CD8-positive, alpha-beta memory T cell (primary cell): ENCODE measurements at regions not wholly inside any gene's neighbourhood (a gene's known extent, or its start where the extent isn't known, plus 50 kb on each side); places are given as distances from the start of the nearest gene placed in this dataset.

Experiments used
- CTCF ChIA-PET: fragments of 350-600 bp; sonication (Branson Sonifier 250); formaldehyde crosslinking; loops from one replicate; lab custom pipeline; 2021; ENCODE audit warnings: antibody characterized with exemption; lab: Charles Lee
- POLR2A ChIA-PET: fragments of 350-600 bp; sonication (Branson Sonifier 250); formaldehyde crosslinking; loops from one replicate; lab custom pipeline; 2021; ENCODE audit warnings: antibody characterized with exemption; lab: Charles Lee
- DNase-seq, 5 donors: peaks; one replicate each; pipeline versions ENCODE4 v3.0.0 to v3.0.0-alpha.2; 2020 to 2022; ENCODE audit warnings: mixed read lengths in 1 of 5
- H3K27ac ChIP-seq: one replicate; pipeline ENCODE4 v1.7.0; 2013; ENCODE audit warnings: low read depth, mild to moderate bottlenecking, low read length, moderate library complexity
- H3K27me3 ChIP-seq: 2 replicates; pipeline ENCODE4 v1.7.0; 2013; ENCODE audit warnings: low read length, mild to moderate bottlenecking; ENCODE audit not compliant: insufficient read depth, poor library complexity, severe bottlenecking
- H3K36me3 ChIP-seq: 2 replicates; pipeline ENCODE4 v1.7.0; 2013; ENCODE audit warnings: mild to moderate bottlenecking, low read length, moderate library complexity; ENCODE audit not compliant: insufficient read depth
- H3K4me1 ChIP-seq: 2 replicates; pipeline ENCODE4 v1.7.0; 2013; ENCODE audit warnings: mild to moderate bottlenecking, low read length, moderate library complexity; ENCODE audit not compliant: insufficient read depth
- H3K4me3 ChIP-seq: 2 replicates; pipeline ENCODE4 v1.7.0; 2013; ENCODE audit warnings: mild to moderate bottlenecking, low read length
- H3K9me3 ChIP-seq: 2 replicates; pipeline ENCODE4 v1.7.0; 2013; ENCODE audit warnings: mild to moderate bottlenecking, low read length
- H3K27ac Mint-ChIP-seq, 8 donors: one replicate each; pipeline ENCODE4 v1.8.0; 2020 to 2021; ENCODE audit warnings: mixed read lengths in 8 of 8, mild to moderate bottlenecking in 6 of 8, inconsistent platforms in 3 of 8, moderate library complexity in 3 of 8
- H3K27me3 Mint-ChIP-seq, 2 donors: one replicate each; pipeline ENCODE4 v1.8.0; 2020 to 2021; ENCODE audit warnings: mixed read lengths in 2 of 2, mild to moderate bottlenecking in 1 of 2, moderate library complexity in 1 of 2
- H3K36me3 Mint-ChIP-seq, 3 donors: one replicate each; pipeline ENCODE4 v1.8.0; 2020 to 2021; ENCODE audit warnings: mixed read lengths in 3 of 3, inconsistent platforms in 1 of 3, mild to moderate bottlenecking in 1 of 3
- H3K4me1 Mint-ChIP-seq, 3 donors: one replicate each; pipeline ENCODE4 v1.8.0; 2020 to 2021; ENCODE audit warnings: mixed read lengths in 3 of 3, inconsistent platforms in 1 of 3, mild to moderate bottlenecking in 1 of 3
- H3K4me3 Mint-ChIP-seq, 7 donors: one replicate each; pipeline ENCODE4 v1.8.0; 2020 to 2021; ENCODE audit warnings: mixed read lengths in 7 of 7, mild to moderate bottlenecking in 6 of 7, moderate library complexity in 4 of 7, inconsistent platforms in 2 of 7
- H3K9me3 Mint-ChIP-seq, 5 donors: one replicate each; pipeline ENCODE4 v1.8.0; 2020 to 2022; ENCODE audit warnings: mixed read lengths in 5 of 5, mild to moderate bottlenecking in 3 of 5, moderate library complexity in 2 of 5, inconsistent platforms in 1 of 5

DNA sequence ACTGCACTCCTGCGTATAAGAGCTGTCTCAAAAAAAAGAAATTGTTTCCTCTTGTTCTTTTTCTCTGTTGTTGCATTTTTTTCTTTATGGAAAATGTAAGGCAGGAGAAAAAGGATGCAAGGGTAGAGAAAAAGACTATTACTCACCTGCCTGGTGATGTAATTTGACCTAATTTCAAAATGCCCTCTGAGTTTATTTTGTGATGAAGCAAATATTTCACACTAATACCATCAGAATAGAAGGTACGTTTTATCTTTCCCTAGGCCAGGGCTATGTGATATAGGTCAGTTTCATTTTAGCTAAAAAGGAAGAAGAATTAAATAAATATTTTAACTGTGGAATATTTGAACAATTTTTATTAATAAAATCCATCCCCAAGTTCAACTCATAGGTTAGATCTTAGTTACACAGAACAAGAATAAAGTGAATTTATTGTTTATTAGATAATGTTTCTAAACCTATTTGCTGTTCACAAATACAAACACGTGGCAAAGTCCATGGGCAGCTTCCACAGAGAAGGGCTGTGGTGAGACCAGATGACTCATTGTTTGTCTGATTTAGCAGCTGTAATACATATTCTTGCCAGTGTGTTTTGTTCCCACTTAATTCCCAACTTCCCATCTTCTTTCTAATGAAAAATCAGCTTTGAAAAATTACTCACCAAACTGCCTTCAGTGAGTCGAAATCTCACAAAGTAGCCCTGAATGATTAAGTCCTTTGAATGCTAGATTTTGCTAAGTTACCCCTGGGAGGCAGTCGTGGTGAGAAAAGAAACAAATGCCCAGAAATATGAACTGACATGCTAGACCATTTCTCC is 52.8 kb upstream of the CCDC112 start:
- no peak for DNase-seq
- Mint-ChIP-seq H3K4me1 (no peaks in the 10 kb centered on the region), H3K27me3 (peaks cover 9 to 49% of the 10 kb centered on the region in 2 donors), H3K27ac (no peak overlapping the region), H3K36me3 (no peaks in the 10 kb centered on the region), H3K9me3 (peaks cover 0 to 6% (median 0%) of the 10 kb centered on the region in 5 donors), H3K4me3 (no peak overlapping the region)
- ChIA-PET CTCF (interaction anchor here (1.5 kb wide), 1 partner anchor 11 kb away, joined by 3 read pairs; no protein-coding TSS in a partner anchor), POLR2A (no interaction called here)
- H3K4me1 ChIP-seq = no peaks in the 10 kb centered on the region
- H3K4me3 ChIP-seq = no peak overlapping the region
- no peaks in the 10 kb centered on the region for H3K9me3 ChIP-seq
- H3K27me3 ChIP-seq = no peaks in the 10 kb centered on the region
- no peak overlapping the region for H3K27ac ChIP-seq
- no peaks in the 10 kb centered on the region for H3K36me3 ChIP-seq

DNA sequence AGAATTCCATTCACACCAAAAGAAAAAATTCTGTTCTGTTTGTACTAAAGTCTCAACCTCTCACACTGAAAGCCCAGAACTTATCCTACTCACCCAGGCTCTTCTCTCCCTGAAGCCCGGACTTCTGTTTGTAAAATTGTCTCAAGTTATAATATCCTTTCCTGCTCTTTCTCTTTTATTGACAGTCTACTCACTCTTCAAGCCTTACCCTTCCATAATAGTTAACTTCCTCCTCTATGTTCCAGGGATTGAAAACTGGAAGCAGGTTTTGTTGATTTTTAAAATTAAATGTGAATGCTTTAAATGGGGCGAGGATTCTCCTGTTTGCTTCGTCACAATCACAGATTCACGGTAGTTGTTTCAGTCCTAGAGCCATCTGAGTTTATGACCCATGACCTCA is 51.7 kb upstream of the CCDC112 start:
- H3K4me3 ChIP-seq = no peak overlapping the region
- H3K4me3 Mint-ChIP-seq = no peak overlapping the region
- no peaks in the 10 kb centered on the region for H3K27me3 ChIP-seq
- peaks cover 6 to 39% of the 10 kb centered on the region in 2 donors for H3K27me3 Mint-ChIP-seq
- H3K27ac ChIP-seq = no peak overlapping the region
- no peaks in the 10 kb centered on the region for H3K9me3 ChIP-seq
- no peak for DNase-seq
- H3K36me3 ChIP-seq = no peaks in the 10 kb centered on the region
- H3K4me1 Mint-ChIP-seq = no peaks in the 10 kb centered on the region
- peaks cover 0 to 6% (median 0%) of the 10 kb centered on the region in 5 donors for H3K9me3 Mint-ChIP-seq
- H3K4me1 ChIP-seq = no peaks in the 10 kb centered on the region
- ChIA-PET CTCF (interaction anchor here (1.5 kb wide), 1 partner anchor 10 kb away, joined by 3 read pairs; no protein-coding TSS in a partner anchor), POLR2A (no interaction called here)
- no peaks in the 10 kb centered on the region for H3K36me3 Mint-ChIP-seq
- no peak overlapping the region for H3K27ac Mint-ChIP-seq
